GM04504 (cell line): ENCODE measurements at regions not wholly inside any gene's neighbourhood (a gene's known extent, or its start where the extent isn't known, plus 50 kb on each side); places are given as distances from the start of the nearest gene placed in this dataset.
"Not testable (repeated sequence)": the region's sequence is repeated elsewhere in the genome, so short reads cannot be mapped to it uniquely, and the experiment has no call there.

Source experiments
- DNase-seq: peaks from one replicate; pipeline ENCODE4 v3.0.0-alpha.2; 2012; ENCODE audit warnings: low read depth

GRCh38 chr7:41466760-41467384, 236.0 kb downstream of the INHBA start:
- DNase-seq: no peak

GRCh38 chr7:41465571-41465970, 237.3 kb downstream of the INHBA start:
- no peak for DNase-seq

- no peak for DNase-seq
These were observed 239.0 kb downstream of the INHBA start for GRCh38 chr7:41463770-41464470.

- DNase-seq: no peak
These were observed 243.1 kb downstream of the INHBA start for GRCh38 chr7:41459623-41460261.

- no peak for DNase-seq
These were observed 243.7 kb downstream of the INHBA start for GRCh38 chr7:41459183-41459582.

GRCh38 chr7:41457832-41458437, 245.0 kb downstream of the INHBA start:
- DNase-seq: no peak

GRCh38 chr7:41451826-41452225, 251.1 kb downstream of the INHBA start:
- no peak for DNase-seq

- DNase-seq: no peak
These were observed 253.2 kb downstream of the INHBA start for GRCh38 chr7:41449694-41450093.

GRCh38 chr7:41449286-41449685, 253.6 kb downstream of the INHBA start:
- DNase-seq: no peak

- peak; percentile 15 for DNase-seq
These were observed 254.8 kb downstream of the INHBA start for GRCh38 chr7:41448104-41448503.

GRCh38 chr7:41447450-41448042, 255.3 kb downstream of the INHBA start:
- no peak for DNase-seq

GRCh38 chr7:41446606-41447449, 256.1 kb downstream of the INHBA start:
- DNase-seq: no peak

- no peak for DNase-seq
These were observed 256.9 kb downstream of the INHBA start for GRCh38 chr7:41445946-41446345.

- no peak for DNase-seq
These were observed 257.5 kb downstream of the INHBA start for GRCh38 chr7:41445432-41445831.

- no peak for DNase-seq
These were observed 263.4 kb downstream of the INHBA start for GRCh38 chr7:41439515-41439879.

GRCh38 chr7:41438705-41439514, 264.0 kb downstream of the INHBA start:
- no peak for DNase-seq

GRCh38 chr7:41437257-41438196, 265.4 kb downstream of the INHBA start:
- no peak for DNase-seq

- DNase-seq: no peak
These were observed 266.8 kb downstream of the INHBA start for GRCh38 chr7:41436139-41436538.

GRCh38 chr7:41435020-41435419, 267.9 kb downstream of the INHBA start:
- DNase-seq: not testable (repeated sequence)

- no peak for DNase-seq
These were observed 271.2 kb downstream of the INHBA start for GRCh38 chr7:41431671-41432070.
